Heart left ventricle (tissue), 16 donors: ENCODE measurements at regions not wholly inside any gene's neighbourhood (a gene's known extent, or its start where the extent isn't known, plus 50 kb on each side); places are given as distances from the start of the nearest gene placed in this dataset.

ENCODE experiments used
- ATAC-seq, 4 donors: fragments of 200-7000 bp; cut with Tn5 transposase; one replicate each; pipeline ENCODE4 v1.9.1; 2020 to 2022; ENCODE audit warnings: moderate library complexity in 4 of 4, mild to moderate bottlenecking in 3 of 4, moderate number of reproducible peaks in 1 of 4
- DNase-seq, 5 donors: peaks; one replicate each; pipeline ENCODE4 v3.0.0-alpha.2; 2020
- H3K27ac ChIP-seq, 12 donors: fragments of 200-600 bp; sonication (generic) in 4 of 12; one replicate each; pipeline versions ENCODE4 v1.5.0 to v1.8.0; 2016 to 2022; ENCODE audit warnings: mild to moderate bottlenecking in 2 of 12
- H3K27me3 ChIP-seq, 9 donors: fragments of 200-600 bp; sonication (generic) in 2 of 9; one replicate each; pipeline versions ENCODE4 v1.5.1 to v1.8.0; 2016 to 2022; ENCODE audit warnings: mild to moderate bottlenecking in 3 of 9
- H3K36me3 ChIP-seq, 9 donors: fragments of 200-600 bp; sonication (generic) in 2 of 9; one replicate each; pipeline versions ENCODE4 v1.5.0 to v1.8.0; 2018 to 2022; ENCODE audit warnings: mild to moderate bottlenecking in 2 of 9
- H3K4me1 ChIP-seq, 12 donors: fragments of 200-600 bp; sonication (generic) in 4 of 12; one replicate each; pipeline versions ENCODE4 v1.5.0 to v1.8.0; 2016 to 2022; ENCODE audit warnings: mild to moderate bottlenecking in 3 of 12
- H3K4me3 ChIP-seq, 12 donors: fragments of 200-600 bp; sonication (generic) in 4 of 12; one replicate each; pipeline versions ENCODE4 v1.5.0 to v1.8.0; 2017 to 2022; ENCODE audit warnings: mild to moderate bottlenecking in 9 of 12, moderate library complexity in 4 of 12
- H3K9me3 ChIP-seq, 12 donors: fragments of 200-600 bp; sonication (generic) in 4 of 12; one replicate each; pipeline versions ENCODE4 v1.5.0 to v1.8.0; 2016 to 2022; ENCODE audit warnings: mild to moderate bottlenecking in 1 of 12
- CTCF ChIP-seq, 12 donors: fragments of 200-600 bp; sonication (generic) in 4 of 12; IDR thresholded peaks; one replicate each; pipeline versions ENCODE4 v1.5.0 to v1.8.0; 2018 to 2022; ENCODE audit warnings: antibody characterized with exemption in 12 of 12, mild to moderate bottlenecking in 5 of 12
- POLR2A ChIP-seq, 2 donors: fragments of 450-650 bp; IDR thresholded peaks; one replicate each; pipeline ENCODE4 v1.6.1; 2017; ENCODE audit warnings: antibody characterized with exemption in 2 of 2, mild to moderate bottlenecking in 2 of 2, moderate library complexity in 2 of 2
- whole genome bisulfite sequencing, 4 donors: extraction: QIAGEN DNeasy Blood & Tissue Kit in 2 of 4; methylation state at CpG; one replicate each; pipeline versions ENCODE4 v1.1.5 to v1.1.7; 2013 to 2018; 5-methylcytosine and 5-hydroxymethylcytosine counted together
- intact Hi-C, 10 donors: fragments of 100-400 bp; cut with DNase I; formaldehyde crosslinking; loops; one replicate each; pipeline versions ENCODE4 v1.11.1 to v1.14.2; 2022
- donor health status: ischemic (EF 13 %, LVEDD 7.1; RV severe dilation, severe dysfunction).
- donor health status: healthy with polysubstance abuse.
- donor health status: DM: no; HTN: yes; CAD: no.
- donor health status: DM: no; HTN: no; CAD: no.
- donor health status: ischemic (EF 25% LVEDD 6.9; RV normal size, moderate dysfunction).
- donor health status: ischemic (EF 25% LVEDD 5.7; RV mildly dilated, moderate dysfunction).
- donor health status: healthy.
- donor health status: DM: yes; HTN: yes; CAD: no.
- donor health status: ischemic (EF 35%, LVEDD 5.7; RV mildly dilated, moderate dysfunction).
- donor health status: nonischemic (EF 11% LVEDD 7.7; RV severe dilation, severe dysfunction).
- donor health status: DM: yes; HTN: yes; CAD: no.
- donor health status: PGD.
- donor health status: ischemic (EF 29% LVEDD 5.4; RV normal size, mild dysfunction).
- donor health status: nonischemic (EF 23%, LVEDD 6.1; RV moderate dilation, normal function).

DNA sequence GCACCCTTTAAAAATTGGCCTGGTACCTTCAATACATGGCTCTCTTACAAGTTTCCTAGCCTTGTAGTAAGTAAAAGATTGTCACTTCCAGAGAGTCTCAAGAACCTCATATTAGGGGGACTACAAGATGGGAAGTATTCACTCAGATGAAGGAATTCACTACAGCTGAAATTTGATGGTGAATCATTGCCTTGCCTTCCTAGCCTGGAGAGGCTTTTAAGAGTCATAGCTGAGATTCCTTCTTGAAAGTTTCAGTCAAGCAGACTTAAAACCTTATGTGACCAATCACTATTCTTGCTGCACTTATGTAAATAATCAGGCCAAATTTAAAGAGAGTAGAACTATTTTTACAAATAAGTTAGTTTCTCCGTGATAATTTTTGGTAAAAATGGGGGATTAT, 451.6 kb downstream of the TRHDE start:
- 81 to 88% (median 82%) methylated on average over 1 of the region's 1 CpG for WGBS, 4 donors

GRCh38 chr12:72729451-72730010, 457.4 kb downstream of the TRHDE start:
- Histone ChIP-seq H3K4me1 (no peaks in the 10 kb centered on the region), H3K27ac (no peak overlapping the region), H3K9me3 (peaks cover 0 to 7% (median 0%) of the 10 kb centered on the region in 12 donors), H3K36me3 (no peaks in the 10 kb centered on the region), H3K4me3 (no peak overlapping the region), H3K27me3 (no peaks in the 10 kb centered on the region)
- intact Hi-C loops = loop anchor here in 1 of 10 donors (10.0 kb wide), 1 partner anchor 415 kb away; no protein-coding TSS in a partner anchor
- 62 to 80% (median 74%) methylated on average over 1 of the region's 1 CpG for WGBS, 4 donors
- DNase-seq (no peak), ATAC-seq (no peak)
- no peak for TF ChIP-seq POLR2A (IDR thresholded peaks at IDR 0.05)
- no peak for TF ChIP-seq CTCF (IDR thresholded peaks at IDR 0.05)

More for the DNA sequence above, 451.6 kb downstream of the TRHDE start:
- ATAC-seq (no peak), DNase-seq (no peak)
- H3K4me1 ChIP-seq = no peaks in the 10 kb centered on the region
- no peaks in the 10 kb centered on the region for H3K36me3 ChIP-seq
- H3K27ac ChIP-seq = no peak overlapping the region
- no peaks in the 10 kb centered on the region for H3K27me3 ChIP-seq
- intact Hi-C loops = loop anchor here in 1 of 10 donors (10.0 kb wide), 1 partner anchor 421 kb away; no protein-coding TSS in a partner anchor
- TF ChIP-seq CTCF (IDR thresholded peaks at IDR 0.05) = no peak
- no peak for TF ChIP-seq POLR2A (IDR thresholded peaks at IDR 0.05)
- H3K4me3 ChIP-seq = no peak overlapping the region
- H3K9me3 ChIP-seq = peaks cover 0 to 8% (median 0%) of the 10 kb centered on the region in 12 donors

DNA sequence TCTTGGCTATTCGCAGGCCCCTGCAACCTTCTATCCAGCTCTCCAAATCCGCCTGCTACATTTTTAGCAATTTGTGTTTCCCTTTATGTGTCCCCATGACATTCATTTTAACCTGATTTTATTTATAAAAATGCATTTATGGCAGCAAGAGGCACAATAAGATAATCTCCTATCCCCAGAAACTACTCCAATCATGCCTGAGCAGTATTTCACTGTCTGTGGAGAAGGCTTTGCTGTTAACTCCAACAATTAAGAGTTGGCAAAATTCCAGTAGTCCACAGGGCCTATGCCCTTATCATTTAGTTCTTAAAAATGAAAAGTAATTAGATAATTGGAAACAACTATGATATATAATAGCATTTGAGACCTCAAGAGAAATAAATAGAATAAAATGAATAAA, 462.4 kb downstream of the TRHDE start:
- no peaks in the 10 kb centered on the region for H3K9me3 ChIP-seq
- intact Hi-C loops = no loop called here
- no peak overlapping the region for H3K4me3 ChIP-seq
- H3K27me3 ChIP-seq = no peaks in the 10 kb centered on the region
- H3K4me1 ChIP-seq = no peaks in the 10 kb centered on the region
- WGBS, 4 donors = 81 to 91% (median 86%) methylated on average over 2 of the region's 2 CpGs
- no peaks in the 10 kb centered on the region for H3K36me3 ChIP-seq
- H3K27ac ChIP-seq = no peak overlapping the region
- no peak for TF ChIP-seq POLR2A (IDR thresholded peaks at IDR 0.05)
- no peak for TF ChIP-seq CTCF (IDR thresholded peaks at IDR 0.05)
- ATAC-seq (no peak), DNase-seq (no peak)

DNA sequence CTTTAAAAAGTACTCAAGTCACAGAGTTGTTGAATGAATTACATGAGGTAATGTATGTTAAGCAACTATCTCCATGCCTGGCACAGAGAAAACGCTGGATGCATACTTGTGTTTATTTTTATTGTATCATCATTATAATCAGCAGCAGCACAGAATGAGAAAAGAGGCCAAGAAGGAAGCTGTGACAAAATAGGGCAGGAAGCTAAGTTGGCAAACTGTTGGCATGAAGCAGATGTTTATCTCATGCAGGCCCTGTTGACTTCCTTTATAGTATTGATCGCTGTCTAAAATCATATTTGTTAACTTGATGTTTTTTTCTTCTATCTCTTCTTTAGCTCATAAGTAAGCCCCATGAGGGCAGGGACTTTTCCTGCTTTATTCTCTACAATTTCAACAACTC, 466.6 kb downstream of the TRHDE start:
- no peaks in the 10 kb centered on the region for H3K36me3 ChIP-seq
- no peaks in the 10 kb centered on the region for H3K4me1 ChIP-seq
- no peak for TF ChIP-seq CTCF (IDR thresholded peaks at IDR 0.05)
- no peak for TF ChIP-seq POLR2A (IDR thresholded peaks at IDR 0.05)
- H3K27ac ChIP-seq = peak overlapping the region in 1 of 12 donors; percentile 43
- no peaks in the 10 kb centered on the region for H3K27me3 ChIP-seq
- ATAC-seq (no peak), DNase-seq (no peak)
- WGBS, 4 donors = 61 to 72% (median 63%) methylated on average over 2 of the region's 2 CpGs
- H3K4me3 ChIP-seq = no peak overlapping the region
- H3K9me3 ChIP-seq = peaks cover 0 to 19% (median 3%) of the 10 kb centered on the region in 12 donors
- intact Hi-C loops = no loop called here
